Adrenal gland (tissue), 5 donors: ENCODE measurements at regions not wholly inside any gene's neighbourhood (a gene's known extent, or its start where the extent isn't known, plus 50 kb on each side); places are given as distances from the start of the nearest gene placed in this dataset.

Experiments
- POLR2A ChIP-seq, 2 donors: fragments of 450-650 bp; IDR thresholded peaks; one replicate each; pipeline ENCODE4 v1.6.1; 2017; ENCODE audit warnings: antibody characterized with exemption in 2 of 2, mild to moderate bottlenecking in 2 of 2, moderate library complexity in 1 of 2
- TF ChIP-seq, protein P1 (sequence below), 6 experiments: fragments of 450-650 bp in 4 of 6; fragments of 200-600 bp in 2 of 6; sonication (generic) in 1 of 6; IDR thresholded peaks; 1 replicate in 5 of 6; 2 replicates in 1 of 6; pipeline versions ENCODE4 v1.5.1 to v1.8.0; 2016 to 2021; ENCODE audit warnings: antibody characterized with exemption in 6 of 6, mild to moderate bottlenecking in 2 of 6, moderate library complexity in 1 of 6
- donor health status: DM: no; HTN: no; CAD: no.

DNA sequence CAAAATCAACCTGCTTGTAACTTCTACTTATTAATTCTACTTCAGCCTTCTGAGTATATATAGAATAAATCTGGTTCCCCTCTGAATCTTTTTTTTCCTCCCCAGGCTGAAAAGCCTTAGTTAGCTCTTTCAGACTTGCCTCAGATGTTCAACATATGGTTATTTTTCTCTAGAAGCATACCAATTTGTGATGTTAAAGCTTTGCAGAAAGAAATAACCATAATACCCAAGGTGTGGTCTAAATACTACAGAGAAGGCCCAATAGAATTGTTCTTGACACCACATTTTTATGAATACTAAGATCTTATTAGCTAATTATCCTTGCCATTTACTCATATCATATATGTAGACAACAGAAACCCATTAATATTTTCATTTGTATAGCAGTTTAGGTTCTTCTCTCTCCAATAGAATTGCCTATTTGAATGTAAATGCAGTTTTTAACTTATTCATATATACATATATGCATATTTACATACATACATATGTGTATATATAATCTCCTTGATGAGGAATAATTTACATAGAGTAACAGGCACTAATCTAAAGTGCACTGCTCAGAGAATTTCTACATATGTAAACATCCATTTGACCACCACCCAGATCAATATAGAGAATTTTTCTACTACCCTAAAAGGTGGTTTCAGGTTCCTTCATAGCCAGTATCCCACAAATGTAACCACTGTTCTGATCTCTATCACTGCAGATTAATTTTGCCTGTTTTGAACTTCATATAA lies 175.2 kb upstream of the IVNS1ABP start:
- no peak for TF ChIP-seq POLR2A (IDR thresholded peaks at IDR 0.05)
- TF ChIP-seq, protein P1, sequence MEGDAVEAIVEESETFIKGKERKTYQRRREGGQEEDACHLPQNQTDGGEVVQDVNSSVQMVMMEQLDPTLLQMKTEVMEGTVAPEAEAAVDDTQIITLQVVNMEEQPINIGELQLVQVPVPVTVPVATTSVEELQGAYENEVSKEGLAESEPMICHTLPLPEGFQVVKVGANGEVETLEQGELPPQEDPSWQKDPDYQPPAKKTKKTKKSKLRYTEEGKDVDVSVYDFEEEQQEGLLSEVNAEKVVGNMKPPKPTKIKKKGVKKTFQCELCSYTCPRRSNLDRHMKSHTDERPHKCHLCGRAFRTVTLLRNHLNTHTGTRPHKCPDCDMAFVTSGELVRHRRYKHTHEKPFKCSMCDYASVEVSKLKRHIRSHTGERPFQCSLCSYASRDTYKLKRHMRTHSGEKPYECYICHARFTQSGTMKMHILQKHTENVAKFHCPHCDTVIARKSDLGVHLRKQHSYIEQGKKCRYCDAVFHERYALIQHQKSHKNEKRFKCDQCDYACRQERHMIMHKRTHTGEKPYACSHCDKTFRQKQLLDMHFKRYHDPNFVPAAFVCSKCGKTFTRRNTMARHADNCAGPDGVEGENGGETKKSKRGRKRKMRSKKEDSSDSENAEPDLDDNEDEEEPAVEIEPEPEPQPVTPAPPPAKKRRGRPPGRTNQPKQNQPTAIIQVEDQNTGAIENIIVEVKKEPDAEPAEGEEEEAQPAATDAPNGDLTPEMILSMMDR (IDR thresholded peaks at IDR 0.05): no peak
